B cell (primary cell): ENCODE measurements at regions not wholly inside any gene's neighbourhood (a gene's known extent, or its start where the extent isn't known, plus 50 kb on each side); places are given as distances from the start of the nearest gene placed in this dataset.

ENCODE experiments used
- ATAC-seq: fragments of 200-7000 bp; cut with Tn5 transposase; one replicate; pipeline ENCODE4 v1.10.0; 2021; ENCODE audit warnings: low read depth, mild to moderate bottlenecking, moderate number of reproducible peaks, moderate library complexity
- CTCF ChIA-PET: fragments of 350-600 bp; sonication (Branson Sonifier 250); formaldehyde crosslinking; loops from one replicate; lab custom pipeline; 2021; ENCODE audit warnings: antibody characterized with exemption, inconsistent platforms; lab: Charles Lee
- POLR2A ChIA-PET: fragments of 350-600 bp; sonication (Branson Sonifier 250); formaldehyde crosslinking; loops from one replicate; lab custom pipeline; 2021; ENCODE audit warnings: antibody characterized with exemption; lab: Charles Lee
- DNase-seq: peaks from one replicate; pipeline ENCODE4 v3.0.0; 2013
- H2AFZ ChIP-seq: 2 replicates; pipeline ENCODE4 v1.6.1; 2012; ENCODE audit warnings: mild to moderate bottlenecking, low read depth, low read length; ENCODE audit not compliant: insufficient read depth, poor library complexity, severe bottlenecking
- H3K27ac ChIP-seq, 2 donors: 1 replicate in 1 of 2; 2 replicates in 1 of 2; pipeline ENCODE4 v1.5.1; 2012 to 2013; ENCODE audit warnings: low read length in 2 of 2, mild to moderate bottlenecking in 2 of 2, moderate library complexity in 1 of 2
- H3K27me3 ChIP-seq, 4 experiments: fragments of 200-600 bp in 1 of 4; sonication (generic) in 1 of 4; replicated peaks in 1 of 4; 1 replicate in 2 of 4; 2 replicates in 2 of 4; pipeline versions ENCODE4 v1.6.1 to v1.7.0; 2013 to 2016; ENCODE audit warnings: low read length in 3 of 4, mild to moderate bottlenecking in 2 of 4, mixed read lengths in 1 of 4, moderate library complexity in 1 of 4; ENCODE audit not compliant: insufficient read depth in 4 of 4, control insufficient read depth in 3 of 4; ENCODE audit errors: control extremely low read depth in 1 of 4
- H3K36me3 ChIP-seq, 2 experiments: replicated peaks in 1 of 2; 1 replicate in 1 of 2; 2 replicates in 1 of 2; pipeline versions ENCODE4 v1.6.1 to v1.7.1; 2013; ENCODE audit warnings: low read length in 1 of 2; ENCODE audit not compliant: insufficient read depth in 2 of 2, control insufficient read depth in 1 of 2; ENCODE audit errors: control extremely low read depth in 1 of 2, extremely low read depth in 1 of 2
- H3K4me1 ChIP-seq, 2 donors: fragments of 200-600 bp in 1 of 2; sonication (generic) in 1 of 2; 1 replicate in 1 of 2; 2 replicates in 1 of 2; pipeline versions ENCODE4 v1.5.1 to v1.6.1; 2013 to 2017; ENCODE audit warnings: low read length in 2 of 2; ENCODE audit not compliant: control insufficient read depth in 2 of 2, insufficient read depth in 2 of 2
- H3K4me2 ChIP-seq: replicated peaks from 2 replicates; pipeline ENCODE3; 2012; ENCODE audit warnings: mild to moderate bottlenecking, low read depth, low read length; ENCODE audit not compliant: poor library complexity, severe bottlenecking
- H3K4me3 ChIP-seq, 5 experiments: fragments of 200-600 bp in 1 of 5; sonication (generic) in 1 of 5; 1 replicate in 3 of 5; 2 replicates in 2 of 5; pipeline versions ENCODE4 v1.5.1 to v1.7.0; 2011 to 2016; ENCODE audit warnings: low read length in 4 of 5, mild to moderate bottlenecking in 4 of 5, low read depth in 2 of 5, control low read depth in 1 of 5, moderate library complexity in 1 of 5; ENCODE audit not compliant: insufficient read depth in 1 of 5; ENCODE audit errors: control extremely low read depth in 1 of 5, extremely low read depth in 1 of 5
- H3K79me2 ChIP-seq: fragments of 200-600 bp; sonication (generic); one replicate; pipeline ENCODE4 v1.6.0; 2016; ENCODE audit warnings: low read length; ENCODE audit not compliant: control insufficient read depth, insufficient read depth
- H3K9ac ChIP-seq: fragments of 200-600 bp; sonication (generic); 2 replicates; pipeline ENCODE4 v1.6.1; 2017; ENCODE audit warnings: mild to moderate bottlenecking, low read length, moderate library complexity
- H3K9me3 ChIP-seq, 3 donors: one replicate each; pipeline versions ENCODE4 v1.6.1 to v1.7.1; 2013; ENCODE audit warnings: low read length in 2 of 3; ENCODE audit not compliant: control insufficient read depth in 2 of 3, insufficient read depth in 1 of 3; ENCODE audit errors: control extremely low read depth in 1 of 3
- H4K20me1 ChIP-seq: 2 replicates; pipeline ENCODE4 v1.6.0; 2012; ENCODE audit warnings: mild to moderate bottlenecking, low read length; ENCODE audit not compliant: insufficient read depth, control insufficient read depth, poor library complexity, severe bottlenecking
- H3K27ac Mint-ChIP-seq: one replicate; pipeline ENCODE4 v1.8.0; 2021; ENCODE audit warnings: mixed read lengths
- H3K27me3 Mint-ChIP-seq: one replicate; pipeline ENCODE4 v1.8.0; 2021; ENCODE audit warnings: mixed read lengths
- H3K4me1 Mint-ChIP-seq: one replicate; pipeline ENCODE4 v1.8.0; 2021; ENCODE audit warnings: mixed read lengths
- H3K4me3 Mint-ChIP-seq: one replicate; pipeline ENCODE4 v1.8.0; 2021; ENCODE audit warnings: mixed read lengths
- H3K9me3 Mint-ChIP-seq: one replicate; pipeline ENCODE4 v1.8.0; 2022; ENCODE audit warnings: mixed read lengths; ENCODE audit not compliant: insufficient read depth
- CTCF ChIP-seq: fragments of 200-600 bp; IDR thresholded peaks from one replicate; pipeline ENCODE4 v1.8.0; 2022; ENCODE audit warnings: antibody characterized with exemption, mild to moderate bottlenecking
- EZH2 ChIP-seq: IDR thresholded peaks from 2 replicates; pipeline ENCODE4 v1.6.1; 2012; ENCODE audit warnings: borderline replicate concordance, low read depth, mild to moderate bottlenecking, moderate library complexity, low read length; ENCODE audit not compliant: insufficient read depth, poor library complexity, severe bottlenecking
- WGBS: methylation state at CpG from one replicate; pipeline ENCODE4 v1.1.5; 2013; ENCODE audit warnings: missing lambda C conversion rate; ENCODE audit not compliant: insufficient coverage; 5-methylcytosine and 5-hydroxymethylcytosine counted together
- intact Hi-C: fragments of 100-400 bp; cut with micrococcal nuclease; formaldehyde crosslinking; loops from one replicate; pipeline ENCODE4 v1.10.0; 2022

- intact Hi-C loops = loop anchor here (5.0 to 10.0 kb wide), 3 partner anchors 96 to 614 kb away; partner anchors contain the start of gene BANK1
- WGBS = 50% methylated on average over 2 of the region's 3 CpGs
- peak overlapping the region; percentile 27 for H3K4me2 ChIP-seq
- H3K79me2 ChIP-seq = no peaks in the 10 kb centered on the region
- POLR2A ChIA-PET = interaction anchor here (0.6 kb wide), 1 partner anchor 17 kb away, joined by 3 read pairs; no protein-coding TSS in a partner anchor
- DNase-seq = peak; percentile 16
- TF ChIP-seq CTCF = no peak
- no peak for TF ChIP-seq EZH2
- peaks cover 43 to 52% of the 10 kb centered on the region in 2 donors for H3K4me1 ChIP-seq
- Mint-ChIP-seq H3K9me3 (no peaks in the 10 kb centered on the region), H3K4me1 (peaks cover 68% of the 10 kb centered on the region), H3K27ac (peak overlapping the region; percentile 84), H3K4me3 (peak overlapping the region; percentile 5), H3K27me3 (no peaks in the 10 kb centered on the region)
- no peak for ATAC-seq
- H3K4me3 ChIP-seq = peak overlapping the region in 1 of 5 experiments; percentile 2
- H2AFZ ChIP-seq = peak overlapping the region; percentile 34
- H3K27me3 ChIP-seq = no peaks in the 10 kb centered on the region
- no peaks in the 10 kb centered on the region for H3K9me3 ChIP-seq
- no peak overlapping the region for H3K9ac ChIP-seq
- no peaks in the 10 kb centered on the region for H4K20me1 ChIP-seq
- CTCF ChIA-PET = interaction anchor here (0.7 kb wide), 1 partner anchor 390 kb away, joined by 4 read pairs; no protein-coding TSS in a partner anchor
- no peaks in the 10 kb centered on the region for H3K36me3 ChIP-seq
- H3K27ac ChIP-seq = peak overlapping the region in 1 of 2 donors; percentile 23
Observed at GRCh38 chr4:101696276-101697010, 94.1 kb upstream of the BANK1 start.

- H3K4me3 ChIP-seq = no peak overlapping the region
- TF ChIP-seq EZH2 = no peak
- TF ChIP-seq CTCF = no peak
- no peak for DNase-seq
- Mint-ChIP-seq H3K27ac (peak overlapping the region; percentile 54), H3K27me3 (no peaks in the 10 kb centered on the region), H3K4me3 (peak overlapping the region; percentile 20), H3K4me1 (peaks cover 67% of the 10 kb centered on the region), H3K9me3 (no peaks in the 10 kb centered on the region)
- no peaks in the 10 kb centered on the region for H3K27me3 ChIP-seq
- H3K27ac ChIP-seq = no peak overlapping the region
- POLR2A ChIA-PET = no interaction called here
- no peak for ATAC-seq
- CTCF ChIA-PET = interaction anchor here (0.6 kb wide), 1 partner anchor 18 kb away, joined by 3 read pairs; no protein-coding TSS in a partner anchor
- H3K9me3 ChIP-seq = no peaks in the 10 kb centered on the region
- H3K79me2 ChIP-seq = no peaks in the 10 kb centered on the region
- H3K9ac ChIP-seq = no peak overlapping the region
- H4K20me1 ChIP-seq = no peaks in the 10 kb centered on the region
- no peaks in the 10 kb centered on the region for H3K36me3 ChIP-seq
- H3K4me2 ChIP-seq = peak overlapping the region; percentile 68
- peaks cover 44 to 49% of the 10 kb centered on the region in 2 donors for H3K4me1 ChIP-seq
- H2AFZ ChIP-seq = no peak overlapping the region
- intact Hi-C loops = loop anchor here (2.0 to 10.0 kb wide), 4 partner anchors 14 to 613 kb away; partner anchors contain the start of gene BANK1
Observed at GRCh38 chr4:101695176-101695575, 95.4 kb upstream of the BANK1 start.
